Duodenal mucosa (tissue), 2 donors: ENCODE measurements at regions not wholly inside any gene's neighbourhood (a gene's known extent, or its start where the extent isn't known, plus 50 kb on each side); places are given as distances from the start of the nearest gene placed in this dataset.

Experiments
- H3K27ac ChIP-seq: one replicate; pipeline ENCODE4 v1.7.0; 2013; ENCODE audit warnings: low read depth, low read length
- H3K27me3 ChIP-seq, 2 donors: one replicate each; pipeline ENCODE4 v1.7.0; 2013; ENCODE audit warnings: low read length in 2 of 2, control low read depth in 1 of 2; ENCODE audit not compliant: insufficient read depth in 2 of 2, control insufficient read depth in 1 of 2
- H3K36me3 ChIP-seq, 2 donors: one replicate each; pipeline ENCODE4 v1.7.0; 2013; ENCODE audit warnings: low read length in 2 of 2, control low read depth in 1 of 2; ENCODE audit not compliant: insufficient read depth in 2 of 2, control insufficient read depth in 1 of 2
- H3K4me1 ChIP-seq, 2 donors: one replicate each; pipeline ENCODE4 v1.7.0; 2013; ENCODE audit warnings: low read length in 2 of 2, control low read depth in 1 of 2; ENCODE audit not compliant: insufficient read depth in 2 of 2, control insufficient read depth in 1 of 2
- H3K4me3 ChIP-seq, 2 donors: one replicate each; pipeline ENCODE4 v1.7.0; 2013; ENCODE audit warnings: low read length in 2 of 2, low read depth in 1 of 2
- H3K9ac ChIP-seq, 2 donors: one replicate each; pipeline ENCODE4 v1.7.0; 2013; ENCODE audit warnings: low read length in 2 of 2, low read depth in 1 of 2
- H3K9me3 ChIP-seq, 2 donors: one replicate each; pipeline ENCODE4 v1.7.0; 2013; ENCODE audit warnings: low read length in 2 of 2, control low read depth in 1 of 2; ENCODE audit not compliant: control insufficient read depth in 1 of 2

- Histone ChIP-seq H3K4me3 (no peak overlapping the region), H3K27ac (no peak overlapping the region), H3K27me3 (no peaks in the 10 kb centered on the region), H3K9me3 (no peaks in the 10 kb centered on the region), H3K36me3 (no peaks in the 10 kb centered on the region), H3K4me1 (peaks cover 0 to 13% of the 10 kb centered on the region in 2 donors), H3K9ac (no peak overlapping the region)
Observed at GRCh38 chr7:3201937-3202710, 98.9 kb upstream of the SDK1 start.

- no peaks in the 10 kb centered on the region for H3K36me3 ChIP-seq
- H3K27ac ChIP-seq, result no peak overlapping the region
- H3K4me1 ChIP-seq, result peaks cover 0 to 13% of the 10 kb centered on the region in 2 donors
- H3K9me3 ChIP-seq, result no peaks in the 10 kb centered on the region
- no peak overlapping the region for H3K4me3 ChIP-seq
- no peaks in the 10 kb centered on the region for H3K27me3 ChIP-seq
- H3K9ac ChIP-seq, result no peak overlapping the region
Observed at GRCh38 chr7:3204526-3204925, 96.5 kb upstream of the SDK1 start.

- Histone ChIP-seq H3K4me3 (no peak overlapping the region), H3K27me3 (no peaks in the 10 kb centered on the region), H3K9ac (no peak overlapping the region), H3K9me3 (no peaks in the 10 kb centered on the region), H3K4me1 (peaks cover 0 to 9% of the 10 kb centered on the region in 2 donors), H3K27ac (no peak overlapping the region), H3K36me3 (no peaks in the 10 kb centered on the region)
Observed at GRCh38 chr7:3206101-3206500, 95.0 kb upstream of the SDK1 start.

- Histone ChIP-seq H3K27ac (no peak overlapping the region), H3K9ac (no peak overlapping the region), H3K9me3 (no peaks in the 10 kb centered on the region), H3K4me3 (no peak overlapping the region), H3K4me1 (peaks cover 0 to 5% of the 10 kb centered on the region in 2 donors), H3K36me3 (no peaks in the 10 kb centered on the region), H3K27me3 (no peaks in the 10 kb centered on the region)
Observed at GRCh38 chr7:3206771-3207191, 94.3 kb upstream of the SDK1 start.

GRCh38 chr7:3207387-3207902 is 93.6 kb upstream of the SDK1 start:
- Histone ChIP-seq H3K4me3 (no peak overlapping the region), H3K9ac (no peak overlapping the region), H3K9me3 (no peaks in the 10 kb centered on the region)

GRCh38 chr7:3210531-3210930 is 90.5 kb upstream of the SDK1 start:
- Histone ChIP-seq H3K9ac (no peak overlapping the region), H3K4me3 (no peak overlapping the region), H3K27ac (no peak overlapping the region), H3K9me3 (no peaks in the 10 kb centered on the region), H3K4me1 (no peaks in the 10 kb centered on the region), H3K36me3 (no peaks in the 10 kb centered on the region), H3K27me3 (no peaks in the 10 kb centered on the region)

More at GRCh38 chr7:3207387-3207902, 93.6 kb upstream of the SDK1 start:
- no peaks in the 10 kb centered on the region for H3K36me3 ChIP-seq
- H3K4me1 ChIP-seq, result no peaks in the 10 kb centered on the region
- H3K27ac ChIP-seq, result no peak overlapping the region
- H3K27me3 ChIP-seq, result no peaks in the 10 kb centered on the region

GRCh38 chr7:3214090-3214413 is 87.0 kb upstream of the SDK1 start:
- Histone ChIP-seq H3K4me3 (no peak overlapping the region), H3K27ac (no peak overlapping the region), H3K36me3 (no peaks in the 10 kb centered on the region), H3K27me3 (peaks cover 0 to 3% of the 10 kb centered on the region in 2 donors), H3K9me3 (no peaks in the 10 kb centered on the region), H3K4me1 (peaks cover 5 to 6% of the 10 kb centered on the region in 2 donors), H3K9ac (no peak overlapping the region)

GRCh38 chr7:3215624-3216585 is 85.1 kb upstream of the SDK1 start:
- H3K9ac ChIP-seq, result no peak overlapping the region
- H3K36me3 ChIP-seq, result no peaks in the 10 kb centered on the region
- no peak overlapping the region for H3K4me3 ChIP-seq
- H3K9me3 ChIP-seq, result no peaks in the 10 kb centered on the region
- H3K27ac ChIP-seq, result no peak overlapping the region
- peaks cover 6 to 8% of the 10 kb centered on the region in 2 donors for H3K4me1 ChIP-seq
- peaks cover 0 to 4% of the 10 kb centered on the region in 2 donors for H3K27me3 ChIP-seq

GRCh38 chr7:3217166-3217565 is 83.9 kb upstream of the SDK1 start:
- Histone ChIP-seq H3K9ac (no peak overlapping the region), H3K27me3 (peaks cover 0 to 4% of the 10 kb centered on the region in 2 donors), H3K4me3 (no peak overlapping the region), H3K27ac (no peak overlapping the region), H3K36me3 (no peaks in the 10 kb centered on the region), H3K4me1 (peaks cover 6 to 8% of the 10 kb centered on the region in 2 donors), H3K9me3 (no peaks in the 10 kb centered on the region)
